ENCODE measurements at regions not wholly inside any gene's neighbourhood (a gene's known extent, or its start where the extent isn't known, plus 50 kb on each side); places are given as distances from the start of the nearest gene placed in this dataset.

GRCh38 chr2:157085522-157085921, 172.0 kb upstream of the GALNT5 start:
- DNase-seq = peak in 1 of 3 donors; percentile 3
- TF ChIP-seq CTCF (IDR thresholded peaks at IDR 0.05; ENCODE audit: control extremely low read depth, extremely low read depth) = no peak
- Histone ChIP-seq H3K4me1 (ENCODE audit: control insufficient read depth in 5 of 5, insufficient read depth in 5 of 5, low read length in 5 of 5) (peaks cover 0 to 11% (median 2%) of the 10 kb centered on the region in 5 donors), H3K36me3 (ENCODE audit: control insufficient read depth in 4 of 4, insufficient read depth in 4 of 4, low read length in 4 of 4) (no peaks in the 10 kb centered on the region), H3K9ac (ENCODE audit: insufficient read depth in 1 of 2, low read length in 2 of 2) (no peak overlapping the region), H3K27me3 (ENCODE audit: control insufficient read depth in 3 of 3, insufficient read depth in 3 of 3, low read length in 2 of 3) (no peaks in the 10 kb centered on the region), H3K27ac (ENCODE audit: low read depth in 1 of 2, low read length in 1 of 2) (no peak overlapping the region), H3K4me3 (no peak overlapping the region), H3K9me3 (ENCODE audit: control insufficient read depth in 4 of 4, insufficient read depth in 3 of 4, low read length in 3 of 4) (no peaks in the 10 kb centered on the region)
- WGBS, 2 donors = 69 to 86% methylated on average over 1 of the region's 1 CpG
- no peak for ATAC-seq (ENCODE audit: insufficient read depth, low FRiP score)

GRCh38 chr2:157087373-157088002, 170.0 kb upstream of the GALNT5 start:
- WGBS, 2 donors = 63 to 77% methylated on average over 13 of the region's 13 CpGs
- DNase-seq (peak; percentile 34 to 67 (median 53)), ATAC-seq (ENCODE audit: insufficient read depth, low FRiP score) (no peak)
- H3K9ac ChIP-seq (ENCODE audit: insufficient read depth in 1 of 2, low read length in 2 of 2) = no peak overlapping the region
- no peak overlapping the region for H3K27ac ChIP-seq (ENCODE audit: low read depth in 1 of 2, low read length in 1 of 2)
- H3K4me3 ChIP-seq = no peak overlapping the region
- H3K27me3 ChIP-seq (ENCODE audit: control insufficient read depth in 3 of 3, insufficient read depth in 3 of 3, low read length in 2 of 3) = no peaks in the 10 kb centered on the region
- H3K9me3 ChIP-seq (ENCODE audit: control insufficient read depth in 4 of 4, insufficient read depth in 3 of 4, low read length in 3 of 4) = no peaks in the 10 kb centered on the region
- peaks cover 0 to 11% (median 2%) of the 10 kb centered on the region in 5 donors for H3K4me1 ChIP-seq (ENCODE audit: control insufficient read depth in 5 of 5, insufficient read depth in 5 of 5, low read length in 5 of 5)
- TF ChIP-seq CTCF (IDR thresholded peaks at IDR 0.05; ENCODE audit: control extremely low read depth, extremely low read depth) = no peak
- H3K36me3 ChIP-seq (ENCODE audit: control insufficient read depth in 4 of 4, insufficient read depth in 4 of 4, low read length in 4 of 4) = no peaks in the 10 kb centered on the region

- ATAC-seq (ENCODE audit: insufficient read depth, low FRiP score) = no peak
- WGBS, 2 donors = 44 to 63% methylated on average over 3 of the region's 3 CpGs
- H3K9me3 ChIP-seq (ENCODE audit: control insufficient read depth in 4 of 4, insufficient read depth in 3 of 4, low read length in 3 of 4) = no peaks in the 10 kb centered on the region
Observed at GRCh38 chr2:157093666-157094065, 163.8 kb upstream of the GALNT5 start.

More at GRCh38 chr2:157093666-157094065, 163.8 kb upstream of the GALNT5 start:
- no peaks in the 10 kb centered on the region for H3K4me1 ChIP-seq (ENCODE audit: control insufficient read depth in 5 of 5, insufficient read depth in 5 of 5, low read length in 5 of 5)
- no peak overlapping the region for H3K27ac ChIP-seq (ENCODE audit: low read depth in 1 of 2, low read length in 1 of 2)
- no peak overlapping the region for H3K9ac ChIP-seq (ENCODE audit: insufficient read depth in 1 of 2, low read length in 2 of 2)
- no peak overlapping the region for H3K4me3 ChIP-seq
- no peaks in the 10 kb centered on the region for H3K36me3 ChIP-seq (ENCODE audit: control insufficient read depth in 4 of 4, insufficient read depth in 4 of 4, low read length in 4 of 4)
- TF ChIP-seq CTCF (IDR thresholded peaks at IDR 0.05; ENCODE audit: control extremely low read depth, extremely low read depth) = no peak
- no peaks in the 10 kb centered on the region for H3K27me3 ChIP-seq (ENCODE audit: control insufficient read depth in 3 of 3, insufficient read depth in 3 of 3, low read length in 2 of 3)
- DNase-seq = no peak

All from lung (tissue), 11 donors.